ENCODE measurements at regions not wholly inside any gene's neighbourhood (a gene's known extent, or its start where the extent isn't known, plus 50 kb on each side); places are given as distances from the start of the nearest gene placed in this dataset.

DNA sequence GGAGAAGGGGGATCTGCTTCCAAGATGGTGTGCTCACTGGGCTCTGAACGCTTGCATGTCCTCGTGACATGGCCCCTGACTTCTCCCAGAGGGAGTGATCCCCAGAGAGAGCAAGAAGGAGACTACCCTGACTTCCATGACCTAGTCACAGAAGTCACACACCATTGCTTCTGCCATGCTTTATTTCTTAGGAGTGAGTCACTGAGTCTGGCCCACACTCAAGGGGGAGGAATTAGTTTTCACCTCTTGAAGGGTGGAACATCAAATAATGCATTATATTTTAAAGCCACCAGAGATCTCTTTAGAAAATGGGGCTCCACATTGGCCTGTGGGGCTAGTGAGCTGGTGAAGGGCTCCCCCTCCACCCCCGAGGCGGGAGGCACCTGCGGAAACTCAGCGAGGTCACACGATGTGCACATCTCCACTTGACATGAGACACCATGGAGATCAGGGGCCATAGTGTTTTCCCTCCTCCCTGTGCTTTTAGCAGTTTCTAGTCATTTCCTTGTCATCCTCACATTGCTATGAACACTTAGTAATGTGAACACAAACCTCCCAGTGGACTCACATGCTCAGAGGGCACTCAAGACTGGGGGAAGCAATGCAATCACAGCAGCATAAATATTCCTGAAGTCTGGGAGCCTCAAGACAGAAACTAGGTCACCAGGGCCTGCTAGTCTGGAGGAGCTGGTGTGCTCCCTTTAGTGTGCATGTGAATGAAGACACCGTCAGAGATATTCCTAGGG, 87.4 kb upstream of the FZD10 start:
- no peak for DNase-seq (ENCODE audit: low spot score)

DNA sequence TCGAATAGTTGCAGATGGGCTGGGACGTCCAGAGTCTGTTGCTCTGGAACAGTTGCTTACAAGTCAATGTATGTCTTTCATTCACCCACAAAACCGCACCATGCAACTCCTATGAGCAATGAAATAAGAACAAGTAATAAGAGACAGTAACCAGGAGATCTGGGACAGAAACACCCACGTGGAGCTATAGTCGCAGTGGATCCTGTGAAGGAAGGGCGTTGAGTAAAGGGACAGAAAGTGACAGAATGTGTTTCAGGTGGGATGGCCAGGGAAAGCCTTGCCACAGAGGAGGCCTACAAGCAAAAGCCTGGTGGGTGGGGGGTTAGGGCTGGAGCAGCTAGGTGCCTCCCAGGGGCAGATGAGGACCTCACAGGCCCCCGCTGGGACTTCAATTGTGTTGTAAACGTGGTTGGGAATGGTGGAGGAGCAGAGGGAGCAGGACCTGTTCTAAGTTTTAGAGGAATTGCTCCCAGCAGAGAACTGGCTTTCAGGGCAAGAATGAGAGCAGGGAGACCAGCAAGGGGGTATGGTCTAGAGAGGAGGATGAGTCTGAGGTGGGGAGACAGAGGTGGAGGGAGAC, 86.7 kb upstream of the FZD10 start:
- DNase-seq (ENCODE audit: low spot score) = no peak

DNA sequence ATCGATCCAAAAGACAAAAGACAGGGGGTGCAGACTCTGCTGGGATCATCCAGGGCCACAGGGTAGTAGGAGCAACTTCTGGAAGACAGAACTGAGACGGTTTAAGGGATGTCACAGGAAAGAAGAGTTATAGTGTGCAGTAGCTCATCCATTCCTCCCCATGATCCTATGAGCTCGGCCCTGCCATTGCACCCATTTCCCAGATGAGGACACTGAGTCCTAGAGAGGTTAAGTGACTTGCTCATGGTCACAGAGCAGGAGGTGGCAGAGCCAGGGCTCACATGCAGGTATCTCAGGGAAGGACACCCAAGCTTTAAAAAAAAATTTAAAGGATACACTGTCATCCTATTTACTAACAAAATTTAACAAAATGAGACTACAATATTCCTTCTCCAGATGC, 86.1 kb upstream of the FZD10 start:
- DNase-seq (ENCODE audit: low spot score) = no peak

DNA sequence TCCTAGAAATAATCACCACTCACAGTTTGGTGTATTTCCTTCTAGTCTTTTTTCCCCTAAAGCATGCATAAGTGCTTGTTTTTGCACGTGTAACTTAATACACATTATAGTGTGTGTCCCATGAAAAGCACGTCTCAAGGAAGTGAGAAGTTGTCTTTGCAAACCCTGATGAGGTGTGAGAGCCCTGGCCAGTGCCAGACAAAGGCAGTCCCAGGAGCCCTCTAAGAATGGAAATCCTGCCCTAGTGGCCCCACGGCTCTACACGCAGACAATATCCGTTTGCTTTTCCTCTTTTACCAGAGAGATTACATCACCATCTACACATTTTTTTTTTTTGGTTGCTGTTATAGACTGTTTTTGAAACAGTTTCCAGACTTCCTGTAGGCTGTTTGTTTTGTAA, 85.5 kb upstream of the FZD10 start:
- no peak for DNase-seq (ENCODE audit: low spot score)

DNA sequence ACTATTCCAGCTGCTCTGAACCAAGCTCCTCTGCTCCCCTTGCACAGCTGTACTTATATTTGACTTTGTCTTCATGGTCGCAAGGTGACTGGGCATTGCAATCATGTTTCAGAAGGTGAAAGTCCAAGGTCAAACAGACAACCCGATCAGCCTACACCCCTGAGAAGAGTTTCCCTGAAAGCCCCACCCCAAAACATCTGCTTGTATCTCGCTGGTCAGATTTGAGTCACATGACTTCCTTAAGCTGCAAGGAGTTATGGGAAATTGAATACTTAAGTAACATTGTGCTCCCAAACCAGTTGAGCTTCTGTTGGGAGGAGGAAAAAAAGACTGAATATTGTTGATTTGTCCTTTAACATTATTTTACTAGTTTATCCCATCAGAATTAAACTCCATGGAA, 83.4 kb upstream of the FZD10 start:
- no peak for DNase-seq (ENCODE audit: low spot score)

DNA sequence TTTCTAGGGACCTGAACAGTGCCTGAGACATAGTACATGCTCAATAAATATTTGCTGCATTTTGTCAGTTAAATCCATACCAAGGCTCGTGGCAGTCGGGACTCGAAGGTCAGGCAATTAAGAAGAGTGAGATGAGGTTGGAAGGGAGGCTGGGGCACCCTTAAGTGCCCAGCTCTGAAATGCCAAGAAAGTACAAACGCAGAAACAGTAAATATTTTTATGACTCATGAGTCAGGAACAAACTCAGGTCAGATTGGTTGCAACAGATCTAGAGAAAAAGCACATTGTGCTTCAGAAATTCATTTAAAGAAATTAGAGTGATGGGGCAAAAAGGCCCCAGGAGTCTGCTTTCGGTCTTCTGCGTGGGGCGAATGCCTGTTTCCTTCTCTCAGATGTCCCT, 83.0 kb upstream of the FZD10 start:
- no peak for DNase-seq (ENCODE audit: low spot score)

DNA sequence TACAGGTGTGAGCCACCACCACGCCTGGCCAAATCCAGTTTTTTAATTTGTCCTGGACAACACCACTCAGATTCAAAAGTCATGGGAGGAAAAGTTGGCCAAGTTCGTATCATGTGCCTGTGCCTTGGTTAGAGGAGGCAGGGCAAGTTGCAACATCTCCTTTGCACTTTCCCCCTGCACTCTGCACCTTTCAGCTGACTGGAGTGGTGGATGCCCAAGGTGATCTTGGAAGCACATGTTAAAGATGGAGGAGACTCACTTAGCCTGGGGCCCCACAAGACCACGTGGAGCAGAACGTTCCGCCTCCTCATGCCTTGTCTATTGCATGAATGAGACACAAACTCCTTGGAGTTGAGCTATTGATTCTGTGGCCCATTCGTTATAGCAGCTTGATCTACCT, 82.1 kb upstream of the FZD10 start:
- no peak for DNase-seq (ENCODE audit: low spot score)

DNA sequence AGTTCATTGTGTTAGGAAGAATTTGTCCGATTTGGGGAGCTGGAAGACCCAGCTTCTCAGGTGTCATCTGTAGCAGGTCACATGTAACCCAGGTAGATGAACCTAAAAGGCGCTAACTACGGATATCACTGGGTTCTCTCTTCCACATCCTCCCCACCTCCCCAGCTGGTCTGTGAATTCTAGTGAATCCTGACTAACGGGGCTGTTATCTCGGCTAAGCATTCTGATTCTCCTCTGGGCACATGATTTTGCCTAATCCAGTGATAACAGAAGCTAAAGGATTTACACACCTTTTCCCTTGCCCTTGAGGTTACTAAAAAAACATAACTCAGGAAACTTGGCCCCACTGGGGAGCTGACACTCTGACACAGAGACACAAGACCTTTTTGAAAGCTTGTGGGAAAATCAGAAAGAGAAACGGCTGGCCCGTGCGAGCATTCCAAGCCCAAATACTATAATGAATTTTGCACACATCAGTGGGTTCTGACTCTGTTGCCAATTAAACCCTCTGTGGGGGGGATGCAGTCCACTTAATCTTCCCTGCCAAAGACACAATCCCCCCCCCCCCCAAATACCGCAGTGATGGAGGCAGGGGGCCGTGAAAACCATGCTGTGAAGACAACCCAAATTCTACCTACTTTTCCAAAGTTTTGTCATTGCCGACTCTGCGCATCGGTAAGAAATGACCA, 81.0 kb upstream of the FZD10 start:
- DNase-seq (ENCODE audit: low spot score) = no peak

DNA sequence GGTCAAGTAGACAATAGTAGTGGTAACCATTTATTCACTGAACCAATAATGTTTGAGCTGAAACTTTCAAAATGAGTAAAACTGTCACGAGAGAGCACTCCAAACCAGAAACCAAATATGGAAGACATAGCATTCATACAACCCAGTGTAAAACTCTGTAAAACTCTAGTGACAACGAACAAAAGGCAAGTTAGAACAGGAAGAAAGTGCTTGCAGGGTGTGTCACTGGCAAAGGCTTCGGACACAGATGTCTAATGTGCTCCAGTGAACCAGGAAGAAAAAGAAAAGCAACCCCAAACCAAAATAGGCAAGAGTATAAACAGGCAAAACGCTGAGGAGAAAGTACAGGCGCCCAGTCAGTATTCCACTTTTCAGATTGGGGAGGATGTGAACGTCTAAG, 79.3 kb upstream of the FZD10 start:
- no peak for DNase-seq (ENCODE audit: low spot score)

DNA sequence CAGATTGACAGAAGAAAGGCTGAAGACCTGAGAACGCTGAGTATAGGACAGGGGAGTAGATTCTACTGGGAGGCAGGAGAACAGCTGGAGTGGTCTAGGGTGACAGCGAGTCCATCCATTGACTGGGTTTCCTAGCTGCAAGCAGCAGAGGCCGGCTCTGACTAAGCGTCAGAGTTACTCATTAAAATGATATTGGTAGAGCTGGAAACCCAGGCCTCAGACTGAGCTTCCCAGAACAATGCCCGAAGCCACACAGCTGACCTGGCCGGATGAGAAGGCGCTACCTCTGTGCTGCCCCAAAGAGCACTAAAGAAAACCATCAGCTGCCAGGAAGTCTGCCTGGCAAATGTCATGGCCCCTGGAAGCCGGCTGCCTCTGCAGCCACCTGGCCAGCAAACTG, 78.5 kb upstream of the FZD10 start:
- DNase-seq (ENCODE audit: low spot score) = no peak

DNA sequence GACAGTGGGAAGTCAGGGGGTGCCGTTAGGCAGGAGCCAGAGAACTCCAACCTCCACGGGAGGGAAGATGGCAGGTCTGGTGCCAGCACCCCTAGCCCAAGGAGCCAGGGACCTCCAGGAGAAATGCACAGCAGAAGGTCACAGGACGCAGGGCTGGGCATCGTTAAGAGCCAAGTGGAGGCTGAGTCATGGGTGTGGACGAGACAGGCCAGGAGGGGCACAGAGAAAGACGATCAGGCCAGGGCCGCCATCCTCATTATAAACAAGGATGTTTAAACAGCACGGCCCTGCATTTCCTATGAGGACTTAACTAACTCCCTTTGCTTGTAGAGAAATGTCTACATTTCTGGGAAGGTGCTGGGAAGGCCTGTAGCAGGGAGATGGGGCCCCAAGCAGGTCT, 77.9 kb upstream of the FZD10 start:
- DNase-seq (ENCODE audit: low spot score) = no peak

DNA sequence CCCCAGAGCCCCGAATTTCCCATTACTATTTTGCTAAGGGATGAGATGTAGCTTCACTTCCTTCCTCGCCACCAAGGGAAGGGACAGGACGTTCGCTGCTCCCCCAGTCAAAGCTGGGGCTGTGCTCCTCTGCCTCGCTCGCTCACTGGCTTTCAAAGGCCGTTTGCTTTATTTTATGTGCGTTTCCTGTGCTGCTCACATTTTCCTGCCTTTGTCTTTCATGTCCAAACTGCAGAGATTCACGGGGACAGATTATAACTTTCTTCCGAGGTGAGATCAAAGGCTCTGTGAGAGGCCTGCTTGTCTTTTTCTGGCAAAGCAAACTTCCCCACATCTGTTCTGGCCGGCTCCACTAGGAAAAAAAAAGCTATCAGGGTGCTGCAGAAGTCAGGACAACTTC, 76.0 kb upstream of the FZD10 start:
- no peak for DNase-seq (ENCODE audit: low spot score)

DNA sequence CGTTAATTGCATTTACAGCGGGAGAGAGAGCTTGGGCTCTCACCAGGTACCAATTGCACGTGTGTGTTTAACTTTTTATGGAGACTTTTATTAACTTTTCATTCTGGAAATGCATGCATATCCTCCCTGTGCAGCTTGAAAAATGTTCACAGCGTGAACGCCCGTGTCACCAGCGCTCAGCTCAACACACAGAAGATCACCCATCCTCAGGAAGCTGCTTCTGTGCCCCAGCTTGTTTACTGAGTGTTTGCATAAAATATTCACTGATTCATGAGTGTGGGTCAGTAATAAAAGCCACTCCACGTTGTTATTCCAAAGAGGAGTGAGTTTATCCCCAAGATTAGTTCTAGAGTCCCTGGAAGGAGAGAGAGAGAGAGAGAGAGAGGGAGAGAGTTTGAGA, 75.5 kb upstream of the FZD10 start:
- DNase-seq (ENCODE audit: low spot score) = no peak

DNA sequence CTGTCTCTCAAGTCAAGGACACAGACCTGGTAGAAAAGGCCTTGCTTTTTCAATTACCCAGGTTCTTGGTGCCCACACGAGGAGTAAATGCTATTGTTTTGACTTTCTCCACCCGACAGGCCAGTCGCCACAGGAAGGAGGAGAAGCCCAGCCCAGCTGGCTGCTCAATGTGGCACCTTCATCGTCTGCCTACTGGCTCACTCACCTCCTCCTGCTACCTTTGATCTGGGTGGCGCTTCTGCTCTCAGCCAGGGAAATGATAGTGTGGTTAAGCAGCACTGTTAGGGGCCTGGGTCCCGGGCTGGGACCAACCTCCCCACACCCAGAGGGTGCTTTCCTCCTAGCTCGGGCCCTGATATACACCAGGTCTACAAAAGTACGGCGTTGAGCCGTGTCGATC, 75.0 kb upstream of the FZD10 start:
- no peak for DNase-seq (ENCODE audit: low spot score)

DNA sequence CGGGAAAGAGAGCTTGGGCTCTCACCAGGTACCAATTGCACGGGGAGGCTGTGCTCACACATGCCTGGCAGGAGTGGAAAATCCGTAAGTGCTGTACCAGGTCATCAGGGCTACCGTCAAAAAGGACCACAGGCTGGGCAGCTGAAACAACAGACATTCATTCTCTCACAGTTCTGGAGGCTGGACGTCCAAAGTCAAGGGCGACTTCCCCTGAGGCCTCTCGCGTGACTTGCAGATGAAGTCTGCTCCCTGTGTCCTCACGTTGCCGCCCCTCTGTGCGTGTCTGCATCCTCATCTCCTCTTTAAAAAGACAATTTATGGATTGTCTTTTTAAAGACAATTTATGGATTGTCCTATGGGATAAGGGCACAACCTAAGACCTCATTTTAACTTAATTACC, 73.8 kb upstream of the FZD10 start:
- DNase-seq (ENCODE audit: low spot score) = no peak

DNA sequence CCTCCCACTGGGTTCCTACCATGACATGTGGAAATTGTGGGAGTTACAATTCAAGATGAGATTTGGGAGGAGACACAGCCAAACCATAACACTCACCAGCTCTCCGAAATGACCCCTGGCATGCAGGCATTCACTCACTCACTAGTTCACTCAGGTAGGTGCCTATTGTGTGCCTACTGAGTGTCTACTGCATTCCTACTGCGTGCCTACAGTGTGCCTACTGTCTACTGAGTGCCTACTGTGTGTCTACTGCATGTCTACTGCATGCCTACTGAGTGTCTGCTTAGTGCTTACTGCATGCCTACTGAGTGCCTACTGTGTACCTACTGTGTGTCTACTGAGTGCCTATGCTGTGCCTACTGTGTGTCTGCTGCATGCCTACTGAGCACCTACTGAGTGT, 71.7 kb upstream of the FZD10 start:
- no peak for DNase-seq (ENCODE audit: low spot score)

DNA sequence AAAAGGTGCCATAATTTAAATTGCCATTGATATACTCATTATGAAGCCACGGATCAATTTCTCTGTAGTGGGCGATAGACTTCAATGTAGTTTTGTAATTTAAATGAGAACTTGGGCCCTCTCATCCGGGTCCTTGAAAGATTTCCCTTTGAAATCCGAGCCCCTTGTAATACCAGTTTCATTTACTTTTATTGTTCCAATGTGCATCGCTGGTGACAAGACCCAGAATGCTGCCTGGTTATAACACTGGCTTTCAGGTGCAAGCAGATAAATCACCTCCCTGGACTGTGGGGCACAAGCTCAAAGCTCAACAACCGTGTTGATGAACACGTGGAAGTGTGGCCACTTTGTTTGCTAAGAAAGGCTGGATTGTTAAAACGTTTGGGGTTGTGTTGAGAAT, 68.9 kb upstream of the FZD10 start:
- no peak for DNase-seq (ENCODE audit: low spot score)

DNA sequence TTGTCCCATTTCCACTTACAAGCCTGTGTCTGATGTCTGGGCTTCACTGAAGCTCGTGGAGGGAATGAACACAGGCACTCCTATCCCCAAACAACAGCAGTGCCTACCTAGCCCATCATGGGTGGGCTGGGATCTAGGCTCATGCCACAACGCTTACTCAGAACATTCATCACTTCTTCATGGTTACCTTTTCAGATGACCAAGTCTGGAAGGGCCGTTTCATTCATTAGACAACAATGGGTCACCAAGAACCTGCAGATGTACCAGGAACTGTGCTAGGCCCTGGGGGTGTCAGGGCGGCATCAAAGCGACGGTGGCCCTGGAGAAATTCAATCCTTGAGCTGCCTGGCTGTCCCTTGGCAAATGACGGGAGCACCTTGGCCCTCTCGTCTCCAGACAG, 64.9 kb upstream of the FZD10 start:
- no peak for DNase-seq (ENCODE audit: low spot score)

DNA sequence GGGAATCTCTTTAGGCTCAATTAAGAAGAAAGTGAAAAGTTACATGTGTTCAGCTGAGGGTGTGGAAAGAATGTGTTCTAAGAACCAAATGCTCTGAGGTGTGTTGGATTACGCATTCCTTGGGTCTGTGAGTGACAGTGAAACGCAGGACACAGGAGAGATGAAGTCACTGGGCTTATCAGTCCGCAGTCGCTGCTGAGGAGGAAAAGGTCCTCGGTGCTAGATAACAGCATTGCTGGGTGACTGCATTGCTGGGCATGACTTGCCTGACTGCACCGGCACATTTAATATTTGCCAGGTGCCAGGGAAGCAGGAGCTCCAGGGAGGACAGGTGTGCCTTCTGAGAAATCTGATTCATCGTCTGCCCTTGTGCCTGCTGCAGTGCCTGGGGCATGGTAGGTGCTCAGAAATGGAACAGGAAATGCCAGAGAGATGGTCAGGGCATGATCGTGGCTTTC, 64.4 kb upstream of the FZD10 start:
- no peak for DNase-seq (ENCODE audit: low spot score)

DNA sequence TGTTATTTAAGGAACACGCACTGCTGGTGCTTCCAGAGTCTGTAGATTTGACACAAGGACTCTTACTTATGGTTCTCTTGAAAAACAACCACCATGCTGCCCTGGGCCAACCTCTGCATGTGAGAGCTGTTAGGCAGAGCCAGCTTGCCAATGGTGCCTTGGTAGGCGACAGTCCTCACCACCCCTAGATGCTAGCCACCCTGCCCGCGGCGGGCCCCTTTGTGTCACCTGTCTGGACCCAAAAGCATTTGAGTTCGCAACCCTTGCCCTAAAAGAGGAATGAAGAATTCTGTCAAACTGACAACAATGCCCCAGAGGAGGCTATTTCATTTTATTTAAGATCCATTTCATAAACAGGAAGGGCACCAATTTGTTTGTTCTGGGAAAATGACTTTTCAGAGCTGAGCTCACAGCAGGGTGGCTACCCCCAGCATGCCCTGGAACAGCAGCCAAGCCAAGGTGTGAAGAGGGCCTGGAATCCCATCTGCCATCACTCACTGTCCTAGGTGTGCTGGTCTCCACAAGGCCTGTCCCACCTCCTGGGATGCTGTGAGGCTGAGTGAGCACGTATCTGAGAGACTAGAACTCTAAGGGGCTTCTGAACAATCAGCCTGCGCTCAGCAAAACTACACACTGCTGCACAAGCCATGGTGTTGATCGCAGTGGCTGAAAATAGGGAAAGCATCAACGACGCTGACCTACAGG, 63.8 kb upstream of the FZD10 start:
- no peak for DNase-seq (ENCODE audit: low spot score)

DNA sequence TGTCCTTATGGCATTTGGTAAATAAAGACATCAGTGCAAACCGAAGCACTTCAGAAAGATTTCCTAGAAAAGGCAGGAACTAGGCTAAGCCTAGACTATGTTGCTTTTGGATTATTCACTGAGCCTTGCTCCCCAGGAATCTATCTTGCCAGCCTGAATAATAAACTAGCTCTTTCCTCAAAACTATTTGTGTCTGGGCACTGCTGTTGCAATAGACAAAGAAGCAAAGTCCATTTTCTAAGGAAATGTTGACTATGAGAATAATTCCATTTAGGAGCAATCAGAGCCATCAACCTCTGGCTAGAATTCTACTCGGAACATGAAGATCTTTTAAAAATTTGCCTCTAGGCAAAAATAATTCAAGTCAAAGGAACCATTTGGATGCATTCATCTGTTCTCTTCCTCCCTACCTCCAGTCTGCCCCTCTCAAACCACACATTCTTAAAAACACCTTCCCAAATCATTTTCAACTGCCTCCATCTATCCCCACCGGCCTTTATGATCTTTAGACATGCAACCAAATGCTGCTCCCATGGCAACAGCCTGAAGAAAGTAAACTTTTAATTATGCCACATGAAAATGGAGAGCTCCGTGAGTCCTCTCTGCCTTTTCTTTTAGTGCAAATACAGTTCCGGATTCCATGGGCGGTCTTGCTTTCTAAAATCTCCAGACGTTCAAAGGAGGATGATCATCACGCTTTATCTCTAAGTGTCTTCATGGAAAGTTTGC, 61.5 kb upstream of the FZD10 start:
- DNase-seq (ENCODE audit: low spot score) = no peak

DNA sequence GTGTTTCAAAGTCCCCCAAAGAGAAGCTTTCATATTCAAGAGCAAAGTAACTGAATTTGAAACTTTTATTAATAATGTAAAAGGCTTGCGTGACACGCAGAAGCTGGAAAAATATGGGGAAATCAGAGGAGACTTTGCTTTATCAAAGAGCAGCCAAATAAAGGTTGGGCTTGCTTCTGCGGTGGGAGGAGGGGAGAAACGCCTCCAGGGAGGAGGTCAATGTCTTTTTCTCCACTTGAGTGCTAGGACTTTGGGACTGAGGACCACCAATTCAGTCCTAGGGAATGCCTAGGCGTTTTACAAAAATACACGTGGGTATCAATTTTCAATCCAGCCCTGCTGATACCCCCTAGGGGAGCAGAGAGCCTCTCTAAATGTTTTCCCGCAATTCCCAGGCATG, 60.9 kb upstream of the FZD10 start:
- no peak for DNase-seq (ENCODE audit: low spot score)
